ENCODE measurements at regions not wholly inside any gene's neighbourhood (a gene's known extent, or its start where the extent isn't known, plus 50 kb on each side); places are given as distances from the start of the nearest gene placed in this dataset.

- no peak for TF ChIP-seq REST (IDR thresholded peaks at IDR 0.05; ENCODE audit: insufficient replicate concordance, low read depth)
- no peak for TF ChIP-seq CTCF (IDR thresholded peaks at IDR 0.05; ENCODE audit: insufficient read depth, low read length)
- TF ChIP-seq POLR2AphosphoS5 (IDR thresholded peaks at IDR 0.05; ENCODE audit: low read depth): no peak
These were observed 65.8 kb upstream of the STK38L start for GRCh38 chr12:27178255-27178654.
